Kidney epithelial cell (primary cell): ENCODE measurements at regions not wholly inside any gene's neighbourhood (a gene's known extent, or its start where the extent isn't known, plus 50 kb on each side); places are given as distances from the start of the nearest gene placed in this dataset.

ENCODE experiments used
- DNase-seq: peaks from one replicate; pipeline ENCODE4 v3.0.0-alpha.2; 2010; ENCODE audit warnings: low read depth
- H3K27me3 ChIP-seq: 2 replicates; pipeline ENCODE4 v1.6.0; 2011; ENCODE audit warnings: low read length; ENCODE audit not compliant: control insufficient read depth, insufficient read depth
- H3K36me3 ChIP-seq: 2 replicates; pipeline ENCODE4 v1.5.1; 2011; ENCODE audit warnings: low read length; ENCODE audit not compliant: control insufficient read depth, insufficient read depth
- H3K4me3 ChIP-seq: 2 replicates; pipeline ENCODE4 v1.5.1; 2011; ENCODE audit warnings: low read depth, mild to moderate bottlenecking, control low read depth, low read length
- TF ChIP-seq, protein P1 (sequence below): IDR thresholded peaks from 2 replicates; pipeline ENCODE4 v1.5.1; 2011; ENCODE audit warnings: mild to moderate bottlenecking, moderate library complexity, low read length, control low read depth, inconsistent platforms; ENCODE audit not compliant: insufficient read depth, poor library complexity, severe bottlenecking

DNA sequence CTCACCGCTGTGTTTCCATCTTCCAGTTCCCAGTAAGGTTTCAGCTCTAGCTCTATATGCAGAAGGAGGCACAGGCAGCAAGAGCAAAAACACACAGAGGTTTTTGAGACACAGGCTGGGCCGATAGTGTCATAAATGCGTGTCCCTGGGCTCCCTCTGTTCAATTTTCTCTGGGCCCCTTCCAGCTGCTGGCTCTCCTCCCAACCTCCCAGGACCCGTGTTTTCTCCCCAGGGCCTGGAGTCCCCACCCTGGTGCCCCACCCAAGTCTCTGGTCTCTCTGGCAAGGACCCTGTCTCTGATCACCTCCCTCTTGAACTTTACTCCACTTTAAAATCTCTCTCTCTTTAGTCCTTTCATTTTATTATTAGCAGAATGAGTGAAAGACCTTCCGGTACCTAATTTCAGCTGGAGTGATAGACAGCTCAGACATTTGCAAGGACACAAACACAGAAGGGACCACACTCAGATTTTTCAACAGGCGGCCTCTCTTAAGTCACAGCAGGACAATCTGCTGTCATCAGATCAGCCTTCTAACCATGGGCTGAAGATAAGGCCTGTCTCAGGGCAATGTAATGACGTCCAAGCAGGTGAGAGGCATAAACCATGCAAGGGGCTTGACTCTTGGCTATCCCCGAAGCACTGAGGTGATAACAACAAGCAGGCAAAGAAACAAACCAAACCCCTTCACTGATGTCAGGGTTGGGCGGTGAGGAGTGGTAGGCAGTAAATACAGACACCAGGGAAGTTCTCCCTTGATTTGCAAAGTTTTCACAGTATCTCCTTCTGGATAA, 190.0 kb upstream of the IRS2 start:
- no peaks in the 10 kb centered on the region for H3K27me3 ChIP-seq
- TF ChIP-seq, protein P1, sequence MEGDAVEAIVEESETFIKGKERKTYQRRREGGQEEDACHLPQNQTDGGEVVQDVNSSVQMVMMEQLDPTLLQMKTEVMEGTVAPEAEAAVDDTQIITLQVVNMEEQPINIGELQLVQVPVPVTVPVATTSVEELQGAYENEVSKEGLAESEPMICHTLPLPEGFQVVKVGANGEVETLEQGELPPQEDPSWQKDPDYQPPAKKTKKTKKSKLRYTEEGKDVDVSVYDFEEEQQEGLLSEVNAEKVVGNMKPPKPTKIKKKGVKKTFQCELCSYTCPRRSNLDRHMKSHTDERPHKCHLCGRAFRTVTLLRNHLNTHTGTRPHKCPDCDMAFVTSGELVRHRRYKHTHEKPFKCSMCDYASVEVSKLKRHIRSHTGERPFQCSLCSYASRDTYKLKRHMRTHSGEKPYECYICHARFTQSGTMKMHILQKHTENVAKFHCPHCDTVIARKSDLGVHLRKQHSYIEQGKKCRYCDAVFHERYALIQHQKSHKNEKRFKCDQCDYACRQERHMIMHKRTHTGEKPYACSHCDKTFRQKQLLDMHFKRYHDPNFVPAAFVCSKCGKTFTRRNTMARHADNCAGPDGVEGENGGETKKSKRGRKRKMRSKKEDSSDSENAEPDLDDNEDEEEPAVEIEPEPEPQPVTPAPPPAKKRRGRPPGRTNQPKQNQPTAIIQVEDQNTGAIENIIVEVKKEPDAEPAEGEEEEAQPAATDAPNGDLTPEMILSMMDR, result no peak
- DNase-seq, result no peak
- H3K36me3 ChIP-seq, result no peaks in the 10 kb centered on the region
- no peak overlapping the region for H3K4me3 ChIP-seq

DNA sequence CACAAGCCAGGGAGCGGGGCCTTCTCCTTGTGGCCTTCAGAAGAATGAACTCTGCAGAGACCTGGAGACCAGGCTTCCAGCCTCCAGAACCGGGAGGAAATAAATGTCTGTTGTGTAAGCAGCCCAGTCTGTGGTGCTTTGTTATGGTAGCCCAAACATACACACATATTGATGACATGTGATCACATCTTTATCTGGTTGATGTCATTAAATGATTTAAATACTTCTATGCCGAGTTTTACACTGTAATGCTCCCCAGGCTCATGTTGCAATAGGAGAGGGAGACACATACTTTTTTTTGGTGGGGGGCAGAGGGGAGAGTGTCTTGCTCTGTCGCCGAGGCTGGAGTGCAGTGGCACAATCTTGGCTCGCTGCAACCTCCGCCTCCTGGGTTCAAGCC, 188.0 kb upstream of the IRS2 start:
- H3K27me3 ChIP-seq, result no peaks in the 10 kb centered on the region
- TF ChIP-seq, protein P1, result no peak
- DNase-seq, result no peak
- H3K36me3 ChIP-seq, result no peaks in the 10 kb centered on the region
- no peak overlapping the region for H3K4me3 ChIP-seq

DNA sequence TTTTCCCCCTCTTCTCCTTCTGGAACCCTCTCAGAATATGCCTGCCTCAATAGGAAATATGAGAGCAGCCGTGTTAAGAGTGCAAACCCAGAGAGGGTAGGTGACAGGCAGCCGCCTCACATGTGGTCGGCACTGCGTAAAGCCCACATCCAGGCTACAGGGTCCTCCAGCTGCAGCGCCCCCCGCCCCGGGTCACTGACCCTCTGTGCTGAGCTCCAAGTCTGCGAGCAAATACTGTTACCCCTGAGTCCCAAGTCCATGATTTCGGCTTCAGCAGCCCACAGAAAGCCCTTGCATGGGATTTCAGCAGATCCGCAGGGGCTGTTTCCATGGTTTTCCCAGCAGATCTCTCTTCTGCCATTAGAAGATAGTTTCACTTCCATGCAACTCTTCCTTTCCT, 186.9 kb upstream of the IRS2 start:
- H3K36me3 ChIP-seq, result no peaks in the 10 kb centered on the region
- no peaks in the 10 kb centered on the region for H3K27me3 ChIP-seq
- DNase-seq, result no peak
- no peak overlapping the region for H3K4me3 ChIP-seq
- TF ChIP-seq, protein P1, result no peak

DNA sequence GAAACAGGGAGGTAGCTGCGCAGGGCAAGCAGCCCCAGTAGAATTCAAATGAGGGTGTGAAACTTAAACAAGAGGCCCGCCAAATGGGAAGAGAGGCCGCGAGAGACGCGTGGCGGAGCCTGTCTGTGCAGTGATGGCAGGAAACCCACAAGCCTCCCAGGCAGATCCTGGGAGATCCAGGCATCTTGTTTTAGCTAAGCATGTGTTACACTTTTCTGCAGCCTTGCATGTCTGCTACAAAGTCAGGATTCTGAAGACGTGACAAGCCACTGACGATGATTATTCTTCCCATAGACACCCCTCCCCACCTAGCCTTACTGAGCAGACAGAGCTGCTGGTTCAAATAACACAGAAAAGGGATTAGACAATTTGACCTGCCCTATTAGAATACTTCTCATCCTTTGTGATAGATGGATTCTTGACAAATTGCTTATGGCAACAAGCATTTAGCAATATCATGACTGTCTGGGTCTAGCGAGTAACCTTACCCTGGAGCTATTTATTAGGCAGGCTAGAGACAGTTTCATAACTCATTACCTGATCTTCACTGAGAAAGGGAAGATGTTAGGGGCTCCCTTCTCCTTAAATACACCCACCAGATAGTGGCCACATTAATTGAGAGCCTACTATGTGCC, 185.2 kb upstream of the IRS2 start:
- no peak for DNase-seq
- TF ChIP-seq, protein P1, result no peak
- no peaks in the 10 kb centered on the region for H3K27me3 ChIP-seq
- H3K36me3 ChIP-seq, result no peaks in the 10 kb centered on the region
- H3K4me3 ChIP-seq, result no peak overlapping the region

DNA sequence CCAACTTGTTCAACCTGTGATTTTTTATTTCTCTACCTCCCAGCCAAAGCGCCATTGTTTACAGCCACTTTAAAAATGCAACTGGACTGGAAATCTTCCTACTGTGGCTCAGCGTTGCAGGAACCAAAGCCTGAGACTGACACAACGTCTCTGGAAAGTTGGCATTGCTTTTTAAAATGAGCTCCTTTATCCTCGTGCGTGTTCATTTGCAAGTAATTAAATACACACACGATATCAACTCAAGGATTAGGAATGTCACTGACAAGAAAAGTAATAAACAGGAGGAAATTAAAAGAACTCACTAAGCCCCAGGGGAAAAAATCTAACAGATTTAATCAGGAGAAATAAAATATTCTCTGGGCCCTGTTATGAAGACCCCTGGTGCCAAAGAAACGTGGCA, 184.6 kb upstream of the IRS2 start:
- Histone ChIP-seq H3K27me3 (no peaks in the 10 kb centered on the region), H3K36me3 (no peaks in the 10 kb centered on the region), H3K4me3 (no peak overlapping the region)
- no peak for DNase-seq
- TF ChIP-seq, protein P1, result no peak
